Stimulated activated CD4-positive, alpha-beta T cell treated with anti-CD3 and anti-CD28 coated beads, Interleukin-2, amount 100 ng/mL, for 48 hours (primary cell): ENCODE measurements at regions not wholly inside any gene's neighbourhood (a gene's known extent, or its start where the extent isn't known, plus 50 kb on each side); places are given as distances from the start of the nearest gene placed in this dataset.

Experiments used
- DNase-seq, 2 donors: peaks; one replicate each; pipeline ENCODE4 v3.0.0-alpha.2; 2020

GRCh38 chr20:11101696-11102095, 427.9 kb upstream of the JAG1 start:
- DNase-seq = no peak

GRCh38 chr20:11103866-11104265, 430.1 kb upstream of the JAG1 start:
- no peak for DNase-seq

- DNase-seq = no peak
Measured at GRCh38 chr20:11108102-11108810, 434.5 kb upstream of the JAG1 start.

DNA sequence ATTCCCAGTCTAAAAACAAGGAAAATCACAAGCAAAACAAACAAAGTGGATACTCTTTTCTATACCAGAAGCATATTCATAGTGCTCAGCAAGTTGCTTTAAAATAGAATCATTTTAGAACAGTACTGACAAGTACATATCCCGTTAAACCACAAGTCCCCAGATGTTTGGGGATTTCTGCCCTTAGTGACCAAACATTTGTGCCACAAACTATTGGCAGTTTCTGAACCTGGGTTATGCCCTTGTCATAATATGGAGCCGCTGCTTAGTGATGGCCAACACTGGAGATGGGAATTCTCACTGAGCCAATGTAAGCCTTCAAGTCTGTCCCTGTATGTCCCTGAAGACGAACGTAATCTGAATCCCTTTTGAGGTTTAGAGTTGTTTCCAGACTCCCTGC, 436.7 kb upstream of the JAG1 start:
- DNase-seq = no peak

DNA sequence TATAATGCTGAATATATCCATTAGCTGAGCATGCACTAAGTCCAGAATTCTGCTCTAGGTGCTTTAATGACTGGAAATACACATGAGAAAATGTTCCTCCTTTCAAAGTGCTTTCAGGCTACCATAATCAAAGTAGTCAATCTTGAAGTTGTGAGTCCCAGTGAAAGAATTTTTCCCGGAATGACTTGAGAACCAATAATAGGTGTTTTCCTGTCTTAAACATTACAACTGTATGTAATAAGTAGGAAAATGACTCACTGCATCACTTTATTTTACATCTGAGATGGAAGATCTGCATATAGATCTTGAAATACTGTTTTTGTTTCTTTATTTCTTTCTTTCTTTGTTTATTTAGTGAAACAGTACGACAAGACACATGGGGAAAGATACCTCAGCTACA, 437.4 kb upstream of the JAG1 start:
- no peak for DNase-seq

- DNase-seq = no peak
Measured at GRCh38 chr20:11112832-11113231, 439.0 kb upstream of the JAG1 start.

DNA sequence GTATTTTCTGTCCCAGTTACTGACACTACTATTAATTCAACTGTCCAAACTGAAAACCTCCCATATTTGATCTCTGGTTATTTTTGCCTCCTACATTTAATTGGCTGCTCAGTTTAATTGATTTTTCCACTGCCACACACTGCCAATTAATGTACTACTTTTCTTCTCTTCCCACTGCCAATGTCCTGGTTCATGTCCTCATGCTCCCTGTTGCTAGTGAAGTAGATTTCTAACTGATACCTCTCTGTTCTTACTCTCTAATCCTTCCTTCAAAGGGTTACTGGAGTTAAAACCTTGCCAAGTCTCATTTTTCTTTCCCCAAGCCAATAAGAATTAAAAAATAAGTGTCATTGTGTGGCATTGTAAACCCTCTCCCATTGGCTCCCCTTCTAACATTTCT, 440.6 kb upstream of the JAG1 start:
- DNase-seq = no peak

DNA sequence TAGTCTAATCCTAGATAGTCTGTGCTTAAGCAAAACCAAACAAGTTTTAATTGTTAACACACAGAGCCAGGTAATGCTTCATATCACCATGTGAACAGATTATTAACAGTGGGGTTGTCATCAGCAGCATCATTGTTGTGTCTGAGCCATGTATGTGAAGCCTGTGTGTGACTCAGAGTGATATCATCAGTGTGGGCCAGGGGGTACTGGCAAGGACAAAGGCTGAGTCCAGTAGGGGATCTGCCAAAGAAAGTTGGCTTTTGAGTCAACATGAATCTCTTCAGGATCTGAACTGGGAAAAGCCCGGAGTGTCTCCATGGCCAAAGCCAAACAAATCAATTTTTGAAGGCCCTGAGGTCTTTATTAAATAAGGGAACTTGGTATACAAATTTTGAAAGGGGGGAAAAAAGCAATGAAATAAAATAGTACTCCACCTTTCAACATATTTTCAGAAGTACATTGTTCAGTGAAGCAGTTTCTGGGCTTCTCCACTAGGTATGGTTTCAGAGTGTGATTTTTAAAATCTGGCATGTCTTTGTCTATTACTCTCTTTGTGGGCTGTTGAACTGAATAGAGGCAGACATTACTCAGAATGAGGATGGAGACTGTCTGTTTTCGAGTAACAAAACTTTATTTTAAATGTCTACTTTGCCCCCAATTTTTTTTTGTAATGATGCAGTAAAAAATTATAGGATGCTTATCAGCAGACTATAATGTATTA, 444.2 kb upstream of the JAG1 start:
- DNase-seq = no peak

DNA sequence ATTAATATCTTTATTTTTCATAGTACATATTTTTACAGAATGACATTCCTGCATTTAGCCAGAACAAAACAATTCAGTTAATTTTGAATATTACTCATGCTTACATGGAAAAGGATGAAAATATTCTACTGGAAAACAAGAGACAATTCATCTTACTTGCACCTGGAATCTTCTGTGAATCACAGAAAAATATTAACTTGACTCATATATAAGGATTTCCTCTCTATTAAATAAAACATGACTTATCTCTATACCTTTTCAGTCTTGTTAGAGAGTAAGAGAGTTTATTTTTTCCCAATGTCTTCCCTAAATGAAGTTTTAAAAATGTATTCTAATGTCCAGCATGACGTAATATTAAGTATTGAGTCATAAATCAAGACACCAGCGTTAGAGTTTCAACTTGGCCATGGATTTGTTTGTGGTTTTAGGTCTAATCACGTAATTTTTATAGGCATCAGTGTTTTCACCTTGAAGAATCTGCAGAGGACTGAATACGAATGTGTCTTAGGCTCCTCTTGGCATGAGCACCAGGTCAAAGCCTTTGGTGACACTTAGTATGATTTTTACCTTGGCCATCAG, 445.1 kb upstream of the JAG1 start:
- no peak for DNase-seq

DNA sequence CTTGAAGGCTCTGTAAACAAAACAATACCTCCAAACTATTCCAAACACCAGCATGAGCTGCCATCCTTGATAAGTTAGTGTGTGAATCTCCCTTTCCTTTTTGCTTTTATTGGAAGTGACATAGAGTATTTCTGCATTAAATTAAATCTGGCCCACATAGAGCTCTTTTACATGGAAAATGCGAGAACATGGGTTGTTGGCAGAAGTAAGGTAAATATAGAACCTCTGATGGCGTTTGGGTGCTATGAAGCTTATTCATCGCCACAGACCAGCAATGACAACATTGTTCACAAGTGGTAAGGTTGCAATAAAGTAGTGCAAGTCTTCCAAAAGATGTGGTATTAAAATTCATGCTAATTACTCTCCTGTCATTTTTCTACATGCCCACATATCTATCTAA, 445.8 kb upstream of the JAG1 start:
- no peak for DNase-seq

- DNase-seq = no peak
Measured at GRCh38 chr20:11120431-11120830, 446.6 kb upstream of the JAG1 start.

DNA sequence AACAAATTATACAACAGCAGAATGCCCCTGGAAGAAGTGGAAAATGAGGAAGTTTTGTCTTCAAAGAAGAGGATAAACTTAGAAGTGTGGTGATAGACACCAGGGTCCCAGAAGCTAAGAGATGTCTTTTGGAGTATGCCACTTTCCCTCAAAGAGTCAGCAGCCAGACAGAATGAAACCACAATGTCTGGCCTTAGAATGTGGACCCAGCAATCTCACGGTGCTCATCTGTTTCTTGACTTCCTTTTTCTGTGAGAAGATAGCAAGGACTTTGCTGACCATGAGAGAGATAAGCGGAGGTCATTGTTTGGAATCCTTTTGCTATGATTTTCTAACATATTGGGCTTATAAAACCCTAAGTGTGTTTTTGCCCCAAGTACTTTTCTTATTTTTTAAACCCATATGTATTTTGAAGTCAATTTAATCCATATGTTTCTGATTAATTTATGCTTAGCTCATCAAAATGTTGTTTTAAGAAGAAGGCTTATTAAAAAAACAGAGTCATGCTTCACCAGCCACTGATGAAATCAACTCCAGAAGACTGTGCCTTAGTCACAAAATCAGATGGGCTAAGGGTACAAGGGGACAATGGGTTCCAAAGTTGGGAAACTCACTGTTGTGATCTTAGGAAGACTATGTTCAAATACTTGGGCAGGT, 451.2 kb upstream of the JAG1 start:
- DNase-seq = no peak

DNA sequence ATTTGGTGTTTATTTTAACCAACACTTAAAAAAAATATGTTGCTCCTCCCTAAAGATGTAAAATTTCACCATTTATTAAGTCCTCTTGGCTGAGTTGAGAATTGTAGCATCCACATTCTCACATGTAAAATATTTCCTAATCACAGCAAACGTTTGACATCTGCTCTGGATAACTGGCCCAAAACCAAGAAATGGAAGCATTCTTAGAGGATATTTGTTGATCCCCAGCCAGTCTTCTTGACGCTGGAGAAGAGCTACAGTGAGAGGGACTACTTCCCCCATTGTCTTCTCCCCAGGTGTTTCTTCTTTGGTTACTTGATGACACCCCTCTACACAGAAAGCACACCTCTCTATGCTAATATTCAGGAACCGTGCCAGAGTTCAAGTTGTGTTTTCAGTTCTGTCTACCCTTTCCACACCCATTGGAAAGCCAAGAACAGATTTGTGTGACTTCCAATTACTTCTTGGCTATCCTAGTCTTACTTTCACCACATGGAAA, 454.5 kb upstream of the JAG1 start:
- DNase-seq = no peak

- DNase-seq = no peak
Measured at GRCh38 chr20:11128721-11129120, 454.9 kb upstream of the JAG1 start.

DNA sequence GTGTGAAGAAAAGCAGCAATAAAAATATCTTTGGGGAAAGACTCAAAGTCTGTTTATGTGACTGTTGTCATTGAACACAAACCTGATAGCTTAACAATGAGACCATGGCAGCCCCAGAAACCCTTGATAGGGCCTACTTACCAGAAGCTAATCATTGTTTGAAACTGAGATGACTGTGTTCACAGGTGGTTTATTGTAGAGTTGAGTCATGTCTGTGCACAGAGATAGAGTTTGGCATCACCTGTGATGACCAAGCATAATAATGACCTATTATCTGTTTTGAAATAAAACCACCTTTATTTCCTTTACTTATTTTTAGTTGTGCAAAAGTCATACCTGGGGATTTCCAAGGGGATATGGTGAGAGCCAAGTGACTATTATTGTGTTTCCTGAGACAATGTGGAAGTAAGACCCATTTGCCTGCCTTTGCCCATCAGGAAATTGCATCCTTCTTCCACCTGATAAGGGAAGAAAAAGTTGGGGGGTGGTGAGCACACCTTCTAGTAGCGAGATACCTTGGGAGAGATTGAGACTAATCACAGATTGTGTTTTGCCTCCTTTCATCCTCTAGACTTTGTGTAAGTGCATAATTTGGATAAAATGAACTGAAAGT, 456.9 kb upstream of the JAG1 start:
- DNase-seq = no peak

- no peak for DNase-seq
Measured at GRCh38 chr20:11132819-11133415, 459.1 kb upstream of the JAG1 start.

- no peak for DNase-seq
Measured at GRCh38 chr20:11136691-11137090, 462.9 kb upstream of the JAG1 start.

DNA sequence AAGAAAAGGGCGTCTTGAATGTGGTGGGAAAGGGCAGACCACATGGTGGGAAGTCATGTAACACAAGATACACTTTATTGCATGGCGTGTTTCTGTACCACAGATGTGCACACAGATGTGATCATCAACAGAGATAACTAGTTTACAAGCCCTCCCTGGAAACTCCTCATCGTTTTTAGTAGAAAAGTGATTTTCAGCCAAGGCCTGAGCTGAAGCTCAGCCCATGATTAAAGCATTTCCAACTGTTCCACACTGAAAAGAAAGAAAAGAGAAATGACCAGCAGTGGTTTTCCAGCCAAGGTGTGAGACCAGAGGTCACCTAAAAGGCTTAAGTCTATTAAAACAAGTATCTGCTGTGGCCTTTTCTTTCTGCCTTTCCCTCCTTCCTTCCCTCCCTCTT, 463.9 kb upstream of the JAG1 start:
- no peak for DNase-seq

GRCh38 chr20:11140359-11140758, 466.6 kb upstream of the JAG1 start:
- no peak for DNase-seq

- DNase-seq = no peak
Measured at GRCh38 chr20:11143481-11143880, 469.7 kb upstream of the JAG1 start.

DNA sequence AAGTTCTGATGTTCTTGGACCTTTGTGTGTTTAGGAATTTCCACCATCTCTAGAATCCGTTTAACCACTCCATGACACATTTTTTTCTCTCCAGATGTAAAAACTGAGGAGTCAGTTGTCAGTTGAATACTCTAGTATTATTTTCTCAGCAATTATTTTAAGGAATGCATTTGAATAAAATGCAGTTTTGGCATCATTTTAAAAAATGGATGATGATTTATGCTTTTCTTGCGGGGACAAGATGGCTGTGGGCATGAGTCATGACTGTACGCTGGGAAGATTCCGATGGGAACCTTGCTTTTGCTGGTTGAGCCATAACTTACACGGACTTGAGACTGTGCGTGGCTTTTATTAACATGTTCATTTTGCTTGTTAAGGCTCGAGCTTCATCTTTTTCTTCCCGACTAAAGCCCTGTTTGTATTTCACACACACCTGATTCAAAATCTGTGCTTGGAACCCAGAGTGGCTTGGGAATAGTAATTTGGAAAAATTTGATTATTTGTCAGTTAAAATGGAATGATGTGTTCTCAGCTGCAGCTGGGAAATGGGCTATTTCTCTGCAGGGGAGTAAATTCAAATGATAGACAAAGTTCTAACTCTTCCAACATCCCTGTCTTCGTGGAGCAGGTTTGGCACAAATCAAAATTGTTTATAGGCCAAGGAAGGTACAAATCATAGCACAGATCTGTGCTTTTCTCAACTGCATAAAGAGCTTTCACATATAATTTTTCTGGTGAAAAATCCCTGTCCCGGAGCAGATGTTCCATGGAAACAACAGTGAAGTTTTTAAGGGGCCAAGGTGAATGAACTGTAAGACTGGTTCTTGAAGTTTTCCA, 470.5 kb upstream of the JAG1 start:
- DNase-seq = no peak

DNA sequence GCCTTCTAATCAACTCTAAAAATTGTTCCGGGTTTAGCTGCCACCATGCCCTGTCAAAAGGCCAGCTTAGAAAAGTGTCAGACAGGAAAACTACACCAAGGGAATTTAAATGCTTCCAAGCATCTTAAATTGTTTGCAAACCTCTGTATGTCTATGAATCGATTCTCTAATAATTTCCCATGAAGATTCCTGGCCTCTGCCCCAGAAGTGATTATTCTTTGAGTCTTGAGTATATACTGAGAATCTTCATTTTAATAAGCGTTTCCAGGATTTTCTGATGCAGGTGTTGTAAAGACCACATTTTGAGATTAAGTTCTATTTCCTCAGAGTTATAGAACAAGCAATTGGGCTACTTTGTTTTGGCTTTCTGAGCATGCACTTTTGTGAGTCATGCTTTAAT, 471.8 kb upstream of the JAG1 start:
- DNase-seq = no peak
